Keratinocyte (primary cell): ENCODE measurements at regions not wholly inside any gene's neighbourhood (a gene's known extent, or its start where the extent isn't known, plus 50 kb on each side); places are given as distances from the start of the nearest gene placed in this dataset.

ENCODE experiments used
- DNase-seq: peaks from one replicate; pipeline ENCODE4 v3.0.0-alpha.2; 2011; ENCODE audit warnings: low read depth, missing footprints, low spot score
- FAIRE-seq: peaks from 2 replicates; lab custom pipeline; 2011; peaks lifted over from hg19 to GRCh38; lab: Jason Lieb, UNC
- H2AFZ ChIP-seq: 2 replicates; pipeline ENCODE4 v1.6.0; 2012; ENCODE audit warnings: low read length, control low read depth, inconsistent platforms; ENCODE audit not compliant: control insufficient read depth
- H3K27ac ChIP-seq: 2 replicates; pipeline ENCODE4 v1.5.1; 2011; ENCODE audit warnings: low read length; ENCODE audit not compliant: control insufficient read depth, insufficient read depth
- H3K27me3 ChIP-seq: 3 replicates; pipeline ENCODE4 v1.6.0; 2011; ENCODE audit warnings: low read length; ENCODE audit not compliant: control insufficient read depth, insufficient read depth; ENCODE audit errors: extremely low read depth
- H3K36me3 ChIP-seq, 2 experiments: 2 replicates in 1 of 2; 3 replicates in 1 of 2; pipeline ENCODE4 v1.5.1; 2011; ENCODE audit warnings: low read length in 2 of 2, mild to moderate bottlenecking in 1 of 2; ENCODE audit not compliant: control insufficient read depth in 2 of 2, insufficient read depth in 2 of 2; ENCODE audit errors: extremely low read depth in 1 of 2
- H3K4me1 ChIP-seq: 3 replicates; pipeline ENCODE4 v1.5.1; 2011; ENCODE audit warnings: low read length; ENCODE audit not compliant: control insufficient read depth, insufficient read depth; ENCODE audit errors: extremely low read depth
- H3K4me2 ChIP-seq: 3 replicates; pipeline ENCODE4 v1.6.0; 2011; ENCODE audit warnings: low read depth, low read length; ENCODE audit not compliant: control insufficient read depth, insufficient read depth; ENCODE audit errors: extremely low read depth
- H3K4me3 ChIP-seq, 3 experiments: fragments of 200-600 bp in 1 of 3; sonication (generic) in 1 of 3; 2 replicates in 2 of 3; 3 replicates in 1 of 3; pipeline ENCODE4 v1.5.1; 2011 to 2016; ENCODE audit warnings: low read length in 3 of 3, mild to moderate bottlenecking in 3 of 3, control low read depth in 2 of 3, inconsistent platforms in 1 of 3, low read depth in 1 of 3, mixed read lengths in 1 of 3, mixed run types in 1 of 3, moderate library complexity in 1 of 3; ENCODE audit not compliant: control insufficient read depth in 2 of 3, insufficient read depth in 2 of 3; ENCODE audit errors: extremely low read depth in 1 of 3
- H3K79me2 ChIP-seq: 2 replicates; pipeline ENCODE4 v1.6.0; 2012; ENCODE audit warnings: low read length; ENCODE audit not compliant: control insufficient read depth, insufficient read depth
- H3K9ac ChIP-seq: 3 replicates; pipeline ENCODE4 v1.6.0; 2011; ENCODE audit warnings: low read length; ENCODE audit not compliant: control insufficient read depth, insufficient read depth; ENCODE audit errors: extremely low read depth
- H3K9me1 ChIP-seq: 3 replicates; pipeline ENCODE4 v1.6.0; 2011; ENCODE audit warnings: low read length; ENCODE audit not compliant: control insufficient read depth, insufficient read depth; ENCODE audit errors: extremely low read depth
- H3K9me3 ChIP-seq: 2 replicates; pipeline ENCODE4 v1.5.1; 2012; ENCODE audit warnings: low read depth, low read length; ENCODE audit not compliant: control insufficient read depth
- H4K20me1 ChIP-seq: 3 replicates; pipeline ENCODE4 v1.6.0; 2011; ENCODE audit warnings: low read length; ENCODE audit not compliant: control insufficient read depth, insufficient read depth; ENCODE audit errors: extremely low read depth
- CTCF ChIP-seq, 3 experiments: IDR thresholded peaks in 1 of 3; conservative IDR thresholded peaks in 1 of 3; optimal IDR thresholded peaks in 1 of 3; 2 replicates in 2 of 3; 3 replicates in 1 of 3; pipeline versions ENCODE3 to v1.5.1; 2011; ENCODE audit warnings: low read length in 3 of 3, mild to moderate bottlenecking in 3 of 3, moderate library complexity in 2 of 3, control low read depth in 1 of 3, inconsistent platforms in 1 of 3; ENCODE audit not compliant: insufficient read depth in 2 of 3; ENCODE audit errors: extremely low read depth in 1 of 3
- EZH2 ChIP-seq: IDR thresholded peaks from one replicate; pipeline ENCODE4 v1.6.1; 2012; ENCODE audit warnings: inconsistent platforms, mild to moderate bottlenecking, low read length, moderate library complexity
- dilution Hi-C: fragments of 300-500 bp; cut with MboI; formaldehyde crosslinking; loops from one replicate; pipeline ENCODE4 v1.7.0; 2020; ENCODE audit warnings: low sequenced_read_pairs; ENCODE audit not compliant: extremely low pct_ligation_motif_present

DNA sequence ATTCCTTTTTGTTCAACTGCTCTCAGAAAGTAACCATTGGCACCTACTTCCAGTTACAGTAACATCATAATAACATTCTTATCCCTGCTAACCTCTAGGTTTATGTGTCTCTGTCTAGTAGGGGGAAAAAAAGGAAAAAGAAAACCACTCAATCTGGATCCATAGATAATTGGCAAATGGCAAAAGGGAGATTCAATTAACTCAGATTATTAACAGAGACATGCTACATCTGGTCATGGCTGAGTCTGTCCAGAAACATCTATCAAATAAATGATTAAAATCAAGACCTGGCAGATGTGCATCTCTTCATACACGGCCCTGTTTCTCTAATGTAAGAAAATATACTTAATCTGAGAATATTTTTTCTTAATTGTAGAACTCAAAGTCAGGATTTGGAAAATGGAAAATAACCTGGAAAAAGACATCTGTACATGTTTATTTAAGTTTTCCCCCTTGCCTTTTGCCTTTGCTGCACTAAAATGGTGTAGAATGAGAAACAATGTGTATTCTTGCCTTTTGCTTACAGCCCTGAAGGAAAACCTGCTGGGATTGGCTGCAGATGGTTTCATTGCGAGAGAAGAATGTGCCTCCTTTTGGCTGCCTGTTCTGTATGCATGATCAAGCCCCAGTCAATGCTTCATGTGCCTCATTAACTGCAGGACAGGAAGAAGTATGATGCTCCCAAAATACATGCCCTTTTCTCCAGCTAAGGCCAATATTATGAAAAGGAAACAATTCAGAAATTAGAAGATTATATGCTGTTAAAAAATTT, 921.6 kb upstream of the PCDH20 start:
- no peak overlapping the region for H3K27ac ChIP-seq
- TF ChIP-seq CTCF (optimal IDR thresholded peaks at IDR 0.05 in 1 of 3, IDR thresholded peaks at IDR 0.05 in 1 of 3, conservative IDR thresholded peaks at IDR 0.05 in 1 of 3; ENCODE audit: extremely low read depth in 1 of 3, insufficient read depth in 2 of 3, low read length in 3 of 3) = no peak
- TF ChIP-seq EZH2 = no peak
- no peaks in the 10 kb centered on the region for H3K36me3 ChIP-seq
- no peaks in the 10 kb centered on the region for H3K4me1 ChIP-seq
- no peak overlapping the region for H3K4me2 ChIP-seq
- dilution Hi-C loops = no loop called here
- no peaks in the 10 kb centered on the region for H3K9me1 ChIP-seq
- DNase-seq (no peak), FAIRE-seq (no peak)
- H2AFZ ChIP-seq = no peak overlapping the region
- no peaks in the 10 kb centered on the region for H4K20me1 ChIP-seq
- no peak overlapping the region for H3K4me3 ChIP-seq
- no peaks in the 10 kb centered on the region for H3K79me2 ChIP-seq
- no peak overlapping the region for H3K9ac ChIP-seq
- no peaks in the 10 kb centered on the region for H3K27me3 ChIP-seq
- H3K9me3 ChIP-seq = peaks cover 2% of the 10 kb centered on the region

GRCh38 chr13:62336507-62336906, 920.9 kb upstream of the PCDH20 start:
- peaks cover 2% of the 10 kb centered on the region for H3K9me3 ChIP-seq
- no peak overlapping the region for H3K27ac ChIP-seq
- no peaks in the 10 kb centered on the region for H3K79me2 ChIP-seq
- no peak overlapping the region for H2AFZ ChIP-seq
- dilution Hi-C loops = no loop called here
- no peaks in the 10 kb centered on the region for H3K4me1 ChIP-seq
- H3K36me3 ChIP-seq = no peaks in the 10 kb centered on the region
- no peaks in the 10 kb centered on the region for H3K9me1 ChIP-seq
- FAIRE-seq (no peak), DNase-seq (no peak)
- H3K4me2 ChIP-seq = no peak overlapping the region
- H3K9ac ChIP-seq = no peak overlapping the region
- TF ChIP-seq CTCF (optimal IDR thresholded peaks at IDR 0.05 in 1 of 3, IDR thresholded peaks at IDR 0.05 in 1 of 3, conservative IDR thresholded peaks at IDR 0.05 in 1 of 3; ENCODE audit: extremely low read depth in 1 of 3, insufficient read depth in 2 of 3, low read length in 3 of 3) (no peak), EZH2 (no peak)
- no peaks in the 10 kb centered on the region for H3K27me3 ChIP-seq
- no peaks in the 10 kb centered on the region for H4K20me1 ChIP-seq
- no peak overlapping the region for H3K4me3 ChIP-seq
